Gastrocnemius medialis (tissue), 4 donors: ENCODE measurements at regions not wholly inside any gene's neighbourhood (a gene's known extent, or its start where the extent isn't known, plus 50 kb on each side); places are given as distances from the start of the nearest gene placed in this dataset.

Experiments used
- ATAC-seq, 2 donors: fragments of 150-250 bp; one replicate each; pipeline ENCODE4 v1.9.1; 2016
- DNase-seq, 2 donors: peaks; one replicate each; pipeline ENCODE4 v3.0.0-alpha.2; 2019
- H3K27ac ChIP-seq, 4 donors: fragments of 200-600 bp; sonication (generic); 1 replicate in 1 of 4; 2 replicates in 3 of 4; pipeline ENCODE4 v1.5.1; 2016 to 2018; ENCODE audit warnings: mild to moderate bottlenecking in 2 of 4, moderate library complexity in 1 of 4
- H3K27me3 ChIP-seq, 3 donors: fragments of 200-600 bp; sonication (generic) in 2 of 3; 1 replicate in 1 of 3; 2 replicates in 2 of 3; pipeline versions ENCODE4 v1.5.1 to v1.6.0; 2016 to 2019; ENCODE audit warnings: mild to moderate bottlenecking in 1 of 3, moderate library complexity in 1 of 3
- H3K36me3 ChIP-seq, 2 donors: fragments of 200-600 bp; sonication (generic) in 1 of 2; one replicate each; pipeline ENCODE4 v1.5.1; 2017 to 2018
- H3K4me1 ChIP-seq, 2 donors: fragments of 200-600 bp; sonication (generic) in 1 of 2; one replicate each; pipeline ENCODE4 v1.5.1; 2016 to 2017; ENCODE audit warnings: mild to moderate bottlenecking in 2 of 2
- H3K4me3 ChIP-seq, 4 donors: fragments of 200-600 bp; sonication (generic) in 3 of 4; 1 replicate in 1 of 4; 2 replicates in 3 of 4; pipeline ENCODE4 v1.5.1; 2016 to 2019; ENCODE audit warnings: mild to moderate bottlenecking in 2 of 4
- H3K9me3 ChIP-seq, 3 donors: fragments of 200-600 bp; sonication (generic) in 2 of 3; 1 replicate in 1 of 3; 2 replicates in 2 of 3; pipeline ENCODE4 v1.5.1; 2016 to 2019
- POLR2A ChIP-seq, 2 donors: fragments of 450-650 bp; IDR thresholded peaks; one replicate each; pipeline ENCODE4 v1.6.1; 2017; ENCODE audit warnings: antibody characterized with exemption in 2 of 2, mild to moderate bottlenecking in 2 of 2, moderate library complexity in 2 of 2
- in situ Hi-C, 4 donors: fragments of 200-750 bp; cut with MboI; loops; one replicate each; pipeline versions ENCODE4 v1.15.0 to v1.8.0; 2017; ENCODE audit warnings: low sequenced_read_pairs in 4 of 4
- intact Hi-C: fragments of 100-400 bp; cut with DNase I; formaldehyde crosslinking; loops from one replicate; pipeline ENCODE4 v1.15.1; 2023; ENCODE audit warnings: low total_unique reads
- TF ChIP-seq, protein P1 (sequence below), 5 experiments: fragments of 450-650 bp in 3 of 5; fragments of 200-600 bp in 2 of 5; sonication (generic) in 2 of 5; IDR thresholded peaks in 4 of 5; conservative IDR thresholded peaks in 1 of 5; 1 replicate in 4 of 5; 2 replicates in 1 of 5; pipeline ENCODE4 v1.5.1; 2016 to 2019; ENCODE audit warnings: antibody characterized with exemption in 5 of 5, mild to moderate bottlenecking in 3 of 5, moderate library complexity in 3 of 5

GRCh38 chr6:149220882-149221773, 96.4 kb upstream of the TAB2 start:
- DNase-seq (no peak), ATAC-seq (no peak)
- in situ Hi-C loops = no loop called here
- no peak for TF ChIP-seq POLR2A (IDR thresholded peaks at IDR 0.05)
- TF ChIP-seq, protein P1, sequence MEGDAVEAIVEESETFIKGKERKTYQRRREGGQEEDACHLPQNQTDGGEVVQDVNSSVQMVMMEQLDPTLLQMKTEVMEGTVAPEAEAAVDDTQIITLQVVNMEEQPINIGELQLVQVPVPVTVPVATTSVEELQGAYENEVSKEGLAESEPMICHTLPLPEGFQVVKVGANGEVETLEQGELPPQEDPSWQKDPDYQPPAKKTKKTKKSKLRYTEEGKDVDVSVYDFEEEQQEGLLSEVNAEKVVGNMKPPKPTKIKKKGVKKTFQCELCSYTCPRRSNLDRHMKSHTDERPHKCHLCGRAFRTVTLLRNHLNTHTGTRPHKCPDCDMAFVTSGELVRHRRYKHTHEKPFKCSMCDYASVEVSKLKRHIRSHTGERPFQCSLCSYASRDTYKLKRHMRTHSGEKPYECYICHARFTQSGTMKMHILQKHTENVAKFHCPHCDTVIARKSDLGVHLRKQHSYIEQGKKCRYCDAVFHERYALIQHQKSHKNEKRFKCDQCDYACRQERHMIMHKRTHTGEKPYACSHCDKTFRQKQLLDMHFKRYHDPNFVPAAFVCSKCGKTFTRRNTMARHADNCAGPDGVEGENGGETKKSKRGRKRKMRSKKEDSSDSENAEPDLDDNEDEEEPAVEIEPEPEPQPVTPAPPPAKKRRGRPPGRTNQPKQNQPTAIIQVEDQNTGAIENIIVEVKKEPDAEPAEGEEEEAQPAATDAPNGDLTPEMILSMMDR (IDR thresholded peaks at IDR 0.05 in 4 of 5, conservative IDR thresholded peaks at IDR 0.05 in 1 of 5) = no peak
- H3K36me3 ChIP-seq = no peaks in the 10 kb centered on the region
- H3K27me3 ChIP-seq = no peaks in the 10 kb centered on the region
- no peak overlapping the region for H3K4me3 ChIP-seq
- no peak overlapping the region for H3K27ac ChIP-seq
- intact Hi-C loops = no loop called here
- peaks cover 0 to 10% of the 10 kb centered on the region in 2 donors for H3K4me1 ChIP-seq
- no peaks in the 10 kb centered on the region for H3K9me3 ChIP-seq

- TF ChIP-seq POLR2A (IDR thresholded peaks at IDR 0.05) = no peak
- TF ChIP-seq, protein P1 (IDR thresholded peaks at IDR 0.05 in 4 of 5, conservative IDR thresholded peaks at IDR 0.05 in 1 of 5) = no peak
- peaks cover 0 to 10% of the 10 kb centered on the region in 2 donors for H3K4me1 ChIP-seq
- no peak for DNase-seq
- no peaks in the 10 kb centered on the region for H3K36me3 ChIP-seq
- H3K4me3 ChIP-seq = no peak overlapping the region
- in situ Hi-C loops = no loop called here
- H3K27me3 ChIP-seq = no peaks in the 10 kb centered on the region
- H3K27ac ChIP-seq = no peak overlapping the region
- H3K9me3 ChIP-seq = no peaks in the 10 kb centered on the region
- intact Hi-C loops = no loop called here
- ATAC-seq = no peak
Observed at GRCh38 chr6:149221774-149222070, 95.8 kb upstream of the TAB2 start.

GRCh38 chr6:149223120-149223903, 94.2 kb upstream of the TAB2 start:
- no peak overlapping the region for H3K27ac ChIP-seq
- DNase-seq (no peak), ATAC-seq (no peak)
- peaks cover 0 to 10% of the 10 kb centered on the region in 2 donors for H3K4me1 ChIP-seq
- intact Hi-C loops = no loop called here
- no peak overlapping the region for H3K4me3 ChIP-seq
- in situ Hi-C loops = no loop called here
- no peak for TF ChIP-seq POLR2A (IDR thresholded peaks at IDR 0.05)
- TF ChIP-seq, protein P1 (IDR thresholded peaks at IDR 0.05 in 4 of 5, conservative IDR thresholded peaks at IDR 0.05 in 1 of 5) = no peak
- H3K9me3 ChIP-seq = no peaks in the 10 kb centered on the region
- no peaks in the 10 kb centered on the region for H3K36me3 ChIP-seq
- H3K27me3 ChIP-seq = no peaks in the 10 kb centered on the region

DNA sequence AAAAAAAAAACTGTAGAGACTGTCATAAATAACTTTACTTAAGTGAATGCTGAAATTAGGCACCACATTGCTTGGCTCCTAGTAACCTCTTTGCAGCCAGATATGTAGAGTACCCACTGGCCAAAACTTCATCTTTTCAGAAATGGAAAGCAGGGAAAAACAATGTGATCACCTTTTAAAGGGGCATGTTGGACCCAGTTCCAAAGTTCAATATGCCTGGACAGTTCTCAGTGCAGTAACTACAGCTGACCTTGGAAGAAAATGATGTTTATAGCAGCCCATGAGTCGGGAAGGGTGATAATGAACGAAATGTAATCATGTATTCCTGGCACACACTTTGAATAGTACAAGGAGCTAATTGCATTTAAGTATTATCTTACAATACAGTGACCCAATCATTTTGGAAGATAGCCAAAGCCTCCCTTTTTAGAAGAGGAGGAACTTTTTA, 93.6 kb upstream of the TAB2 start:
- Histone ChIP-seq H3K4me3 (no peak overlapping the region), H3K4me1 (peaks cover 0 to 10% of the 10 kb centered on the region in 2 donors), H3K9me3 (no peaks in the 10 kb centered on the region), H3K36me3 (no peaks in the 10 kb centered on the region), H3K27me3 (no peaks in the 10 kb centered on the region), H3K27ac (no peak overlapping the region)
- in situ Hi-C loops (no loop called here), intact Hi-C loops (no loop called here)
- TF ChIP-seq, protein P1 (IDR thresholded peaks at IDR 0.05 in 4 of 5, conservative IDR thresholded peaks at IDR 0.05 in 1 of 5) = no peak
- no peak for TF ChIP-seq POLR2A (IDR thresholded peaks at IDR 0.05)
- ATAC-seq (no peak), DNase-seq (no peak)
